ENCODE measurements at regions not wholly inside any gene's neighbourhood (a gene's known extent, or its start where the extent isn't known, plus 50 kb on each side); places are given as distances from the start of the nearest gene placed in this dataset.

GRCh38 chr13:108036411-108036932 is 178.9 kb downstream of the LIG4 start:
- no peak for ATAC-seq
- H3K27me3 Mint-ChIP-seq (ENCODE audit: low read depth in 2 of 2) = no peaks in the 10 kb centered on the region
- no peak for DNase-seq
- no peaks in the 10 kb centered on the region for H3K4me1 ChIP-seq (ENCODE audit: control insufficient read depth, insufficient read depth, low read length)
- no peak for TF ChIP-seq CTCF (IDR thresholded peaks at IDR 0.05)
- no peaks in the 10 kb centered on the region for H3K4me1 Mint-ChIP-seq
- no peak overlapping the region for H3K4me3 Mint-ChIP-seq
- peaks cover 12 to 28% of the 10 kb centered on the region in 2 donors for H3K9me3 Mint-ChIP-seq
- peaks cover 6% of the 10 kb centered on the region for H3K9me3 ChIP-seq (ENCODE audit: control insufficient read depth, insufficient read depth, low read length)
- no peaks in the 10 kb centered on the region for H3K36me3 ChIP-seq (ENCODE audit: control insufficient read depth, insufficient read depth, low read length)
- no peak overlapping the region for H3K27ac Mint-ChIP-seq
- no peak overlapping the region for H3K4me3 ChIP-seq (ENCODE audit: low read length)
- H3K27me3 ChIP-seq (ENCODE audit: control insufficient read depth, insufficient read depth, low read length) = no peaks in the 10 kb centered on the region
- H3K27ac ChIP-seq (ENCODE audit: low read length) = no peak overlapping the region
- intact Hi-C loops (cut with micrococcal nuclease) = no loop called here
- 71% methylated on average over 3 of the region's 4 CpGs for WGBS (ENCODE audit: insufficient coverage)
- peaks cover 5% of the 10 kb centered on the region for H3K36me3 Mint-ChIP-seq

- Histone ChIP-seq H3K27ac (ENCODE audit: low read length) (no peak overlapping the region), H3K4me1 (ENCODE audit: control insufficient read depth, insufficient read depth, low read length) (no peaks in the 10 kb centered on the region), H3K4me3 (ENCODE audit: low read length) (no peak overlapping the region), H3K9me3 (ENCODE audit: control insufficient read depth, insufficient read depth, low read length) (peaks cover 4% of the 10 kb centered on the region), H3K27me3 (ENCODE audit: control insufficient read depth, insufficient read depth, low read length) (no peaks in the 10 kb centered on the region), H3K36me3 (ENCODE audit: control insufficient read depth, insufficient read depth, low read length) (no peaks in the 10 kb centered on the region)
- Mint-ChIP-seq H3K27ac (no peak overlapping the region), H3K36me3 (peaks cover 5% of the 10 kb centered on the region), H3K9me3 (peaks cover 14 to 33% of the 10 kb centered on the region in 2 donors), H3K4me1 (no peaks in the 10 kb centered on the region), H3K4me3 (no peak overlapping the region), H3K27me3 (ENCODE audit: low read depth in 2 of 2) (no peaks in the 10 kb centered on the region)
- intact Hi-C loops (cut with micrococcal nuclease) = no loop called here
- 81% methylated on average over 5 of the region's 5 CpGs for WGBS (ENCODE audit: insufficient coverage)
- DNase-seq (no peak), ATAC-seq (no peak)
- TF ChIP-seq CTCF (IDR thresholded peaks at IDR 0.05) = no peak
Measured at GRCh38 chr13:108034909-108035410, 180.4 kb downstream of the LIG4 start.

GRCh38 chr13:108033800-108034707 is 181.3 kb downstream of the LIG4 start:
- intact Hi-C loops (cut with micrococcal nuclease) = no loop called here

More at GRCh38 chr13:108033800-108034707, 181.3 kb downstream of the LIG4 start:
- no peaks in the 10 kb centered on the region for H3K27me3 Mint-ChIP-seq (ENCODE audit: low read depth in 2 of 2)
- no peak overlapping the region for H3K27ac Mint-ChIP-seq
- no peak overlapping the region for H3K4me3 Mint-ChIP-seq
- DNase-seq (no peak), ATAC-seq (no peak)
- H3K9me3 Mint-ChIP-seq = peaks cover 20 to 34% of the 10 kb centered on the region in 2 donors
- Histone ChIP-seq H3K27me3 (ENCODE audit: control insufficient read depth, insufficient read depth, low read length) (no peaks in the 10 kb centered on the region), H3K9me3 (ENCODE audit: control insufficient read depth, insufficient read depth, low read length) (no peaks in the 10 kb centered on the region), H3K4me3 (ENCODE audit: low read length) (no peak overlapping the region), H3K36me3 (ENCODE audit: control insufficient read depth, insufficient read depth, low read length) (no peaks in the 10 kb centered on the region), H3K4me1 (ENCODE audit: control insufficient read depth, insufficient read depth, low read length) (no peaks in the 10 kb centered on the region), H3K27ac (ENCODE audit: low read length) (no peak overlapping the region)
- no peaks in the 10 kb centered on the region for H3K4me1 Mint-ChIP-seq
- peaks cover 5% of the 10 kb centered on the region for H3K36me3 Mint-ChIP-seq
- TF ChIP-seq CTCF (IDR thresholded peaks at IDR 0.05) = no peak
- WGBS (ENCODE audit: insufficient coverage) = 87% methylated on average over 2 of the region's 3 CpGs

All from natural killer cell (primary cell).